Ammon's horn (tissue), 1 donor: ENCODE measurements at regions not wholly inside any gene's neighbourhood (a gene's known extent, or its start where the extent isn't known, plus 50 kb on each side); places are given as distances from the start of the nearest gene placed in this dataset.
"Not testable (repeated sequence)": the region's sequence is repeated elsewhere in the genome, so short reads cannot be mapped to it uniquely, and the experiment has no call there.

ENCODE experiments used
- DNase-seq: peaks from one replicate; pipeline ENCODE4 v3.0.0-alpha.2; 2016; ENCODE audit warnings: low spot score

DNA sequence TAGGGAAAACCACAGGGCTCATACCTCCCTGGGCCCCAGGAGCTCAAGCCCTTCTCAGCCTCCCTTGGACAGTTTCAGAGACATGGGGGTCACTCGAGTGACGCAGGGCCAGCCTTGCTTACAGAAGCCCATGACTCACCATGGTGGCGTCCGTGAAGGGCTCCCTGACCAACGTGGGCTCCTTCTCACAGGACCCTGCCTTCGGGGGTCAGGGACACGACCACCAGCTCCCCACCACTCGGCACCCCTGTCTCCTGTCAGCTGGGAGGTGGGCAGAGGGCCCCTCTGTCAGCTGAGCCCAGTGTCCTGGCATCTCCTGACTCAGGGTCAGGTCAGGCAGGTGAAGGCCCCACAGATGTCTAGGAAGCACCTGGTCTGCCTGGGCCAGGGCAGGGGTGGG is 126.3 kb upstream of the ANO1 start:
- no peak for DNase-seq

DNA sequence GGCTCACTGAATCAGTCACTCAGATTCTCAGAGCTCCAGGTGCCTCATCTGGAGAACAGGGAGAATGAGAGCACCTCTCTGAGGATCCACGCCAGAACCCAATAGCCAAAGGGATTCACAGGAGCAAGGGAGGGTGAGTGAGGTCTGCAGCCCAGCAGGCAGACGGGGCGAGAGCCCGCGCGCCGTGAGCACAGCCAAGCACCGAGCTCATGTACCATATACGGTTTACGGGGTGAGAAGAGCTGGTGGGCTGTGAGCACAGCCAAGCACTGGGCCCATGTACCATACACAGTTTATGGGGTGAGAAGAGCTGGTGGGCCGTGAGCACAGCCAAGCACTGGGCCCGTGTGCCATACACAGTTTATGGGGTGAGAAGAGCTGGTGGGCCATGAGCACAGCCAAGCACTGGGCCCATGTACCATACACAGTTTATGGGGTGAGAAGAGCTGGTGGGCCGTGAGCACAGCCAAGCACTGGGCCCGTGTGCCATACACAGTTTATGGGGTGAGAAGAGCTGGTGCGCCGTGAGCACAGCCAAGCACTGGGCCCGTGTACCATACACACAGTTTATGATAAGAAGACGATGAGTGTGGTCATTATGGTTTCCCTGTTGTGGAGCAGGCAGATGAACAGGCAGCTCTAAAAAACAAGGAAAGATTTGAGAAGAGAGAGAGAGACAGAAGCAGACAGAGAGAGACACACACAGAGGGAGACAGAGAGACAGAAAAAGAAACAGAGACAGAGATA is 125.7 kb upstream of the ANO1 start:
- not testable (repeated sequence) for DNase-seq

DNA sequence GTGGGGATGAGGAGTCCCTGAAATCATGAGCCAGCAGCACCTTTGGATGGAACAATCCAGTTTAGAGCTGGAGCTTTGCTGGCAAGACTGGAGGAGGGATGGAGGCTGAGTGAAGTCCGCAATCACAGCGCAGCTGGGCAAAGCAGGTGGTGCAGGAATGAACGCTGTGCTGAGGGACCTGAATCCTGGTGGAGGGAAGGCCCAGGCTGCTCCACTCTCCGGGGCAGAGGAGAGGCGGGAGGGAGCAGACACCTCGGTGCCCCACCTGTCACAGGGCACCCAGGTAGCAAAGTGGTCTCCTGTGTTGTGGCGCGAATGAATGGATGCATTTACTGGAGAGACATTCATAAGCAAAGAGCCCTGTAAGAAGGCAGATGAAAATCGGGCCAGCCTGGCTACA is 124.8 kb upstream of the ANO1 start:
- DNase-seq = no peak

DNA sequence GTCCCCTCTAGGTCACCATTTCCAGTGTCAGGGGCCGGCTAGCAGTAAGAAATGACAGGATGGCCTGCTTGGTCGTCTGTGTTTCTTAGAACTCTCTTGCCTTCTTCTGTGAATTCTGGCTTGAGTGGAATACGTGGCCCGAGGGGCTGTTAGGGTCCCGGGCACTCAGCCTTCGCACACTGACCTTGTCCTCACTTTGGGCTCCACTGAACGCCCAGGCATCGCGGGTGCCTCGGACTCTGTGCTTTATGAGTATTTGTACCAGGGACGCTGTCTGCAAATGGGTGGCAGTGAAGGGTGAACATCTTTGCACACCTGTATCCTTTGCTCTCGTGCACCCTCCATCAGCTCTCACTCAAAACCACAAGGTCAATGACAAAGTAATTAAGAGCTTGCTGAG is 123.4 kb upstream of the ANO1 start:
- DNase-seq = no peak

DNA sequence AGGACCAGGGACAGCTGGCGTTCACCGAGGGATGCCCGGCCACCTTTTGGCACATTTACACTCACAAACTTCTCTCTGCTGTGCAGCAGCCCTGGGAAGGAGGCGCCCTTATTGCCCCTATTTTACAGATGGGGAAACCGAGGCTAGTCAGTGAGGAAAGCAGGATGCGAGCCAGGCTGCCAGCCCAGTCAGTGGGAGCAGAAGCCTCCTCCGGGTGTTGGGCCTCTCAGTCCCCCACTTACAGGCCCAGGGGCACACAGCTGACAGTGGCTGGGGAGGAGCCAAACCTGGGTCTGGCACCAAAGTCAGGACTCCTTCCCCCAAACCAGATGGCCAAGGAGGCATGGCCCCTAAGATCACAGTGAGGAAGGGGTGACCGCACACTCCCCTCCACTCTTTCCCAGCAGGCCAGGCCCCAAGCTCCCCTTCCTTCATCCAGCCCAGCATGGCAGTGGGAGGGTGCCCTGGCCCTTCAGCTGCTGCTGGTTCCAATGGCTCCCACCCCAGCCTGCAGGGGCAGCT is 121.4 kb upstream of the ANO1 start:
- no peak for DNase-seq

DNA sequence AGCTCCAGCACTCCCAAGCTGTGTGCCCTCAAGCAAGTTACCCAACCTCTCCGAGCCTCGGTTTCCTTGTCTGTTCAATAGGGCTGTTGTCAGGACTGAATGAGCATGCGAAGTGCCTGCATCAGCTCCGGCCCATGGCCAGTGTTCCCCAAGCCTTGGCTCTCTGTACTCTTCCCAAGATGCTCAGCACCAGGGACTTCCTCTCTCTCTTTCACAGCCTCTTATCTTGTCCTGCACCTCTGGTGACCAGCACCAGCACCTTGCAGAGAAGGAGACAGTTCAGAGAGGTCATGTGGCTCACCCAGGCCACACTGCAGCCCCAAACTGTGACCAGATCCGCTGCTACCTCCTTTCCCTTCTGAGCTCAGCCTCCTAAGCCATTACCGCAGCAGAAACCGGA is 120.3 kb upstream of the ANO1 start:
- no peak for DNase-seq

DNA sequence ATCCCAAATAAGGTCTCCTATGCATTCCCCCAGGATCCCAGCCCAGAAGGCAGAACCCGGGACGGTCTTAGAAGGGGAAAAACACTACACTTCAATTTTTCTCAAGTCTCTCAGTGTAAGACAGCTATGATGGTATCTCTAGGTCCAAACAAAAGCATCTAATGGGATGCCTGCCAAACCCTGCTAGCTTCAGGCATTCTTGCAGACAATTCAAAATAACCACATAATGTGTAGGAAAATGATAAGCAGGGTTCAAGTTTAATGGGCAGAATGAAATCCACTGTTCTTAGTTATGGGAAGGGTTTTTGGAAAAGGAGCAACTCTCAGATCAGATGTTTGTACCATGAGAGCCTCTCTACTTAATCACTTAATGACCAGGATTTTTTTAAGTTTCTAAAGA is 119.8 kb upstream of the ANO1 start:
- no peak for DNase-seq

DNA sequence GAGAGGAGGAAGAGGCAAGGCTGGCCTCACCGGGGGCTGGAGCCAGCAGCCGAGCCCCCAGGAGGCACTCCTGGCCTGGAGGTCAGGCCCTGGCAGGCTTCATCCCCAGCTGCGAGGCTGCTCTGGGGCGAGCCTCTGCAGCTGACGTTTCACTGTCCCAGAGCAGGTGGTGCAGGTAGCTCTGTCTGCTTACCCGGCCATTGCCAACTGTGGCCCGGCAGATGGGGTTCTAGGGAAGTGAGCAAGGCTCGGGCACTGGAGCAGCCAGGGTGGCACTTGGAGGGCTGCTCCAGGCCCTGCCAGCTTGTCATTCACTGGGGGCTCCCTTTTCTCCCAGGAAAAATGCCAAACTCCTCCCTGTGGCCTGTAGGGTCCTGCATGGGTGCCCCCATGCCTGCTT is 118.7 kb upstream of the ANO1 start:
- no peak for DNase-seq

DNA sequence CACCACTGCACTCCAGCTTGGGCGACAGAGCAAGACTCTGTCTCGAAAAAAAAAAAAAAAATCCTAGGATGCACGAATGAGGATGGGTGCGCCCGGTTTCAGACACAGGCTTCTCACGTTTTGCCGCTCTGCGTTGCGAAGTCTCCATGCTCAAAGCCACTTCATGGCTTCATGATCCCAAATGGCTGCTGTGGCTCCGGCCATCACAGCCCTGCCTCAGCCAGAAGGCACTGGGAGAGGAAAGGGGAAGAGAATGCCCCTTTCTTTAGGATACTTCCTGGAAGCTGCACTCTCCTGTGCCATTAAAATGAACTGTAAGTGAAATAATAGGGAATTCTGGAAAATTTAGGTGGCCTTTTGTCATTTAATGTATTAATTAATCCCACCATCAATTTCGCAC is 116.4 kb upstream of the ANO1 start:
- no peak for DNase-seq

DNA sequence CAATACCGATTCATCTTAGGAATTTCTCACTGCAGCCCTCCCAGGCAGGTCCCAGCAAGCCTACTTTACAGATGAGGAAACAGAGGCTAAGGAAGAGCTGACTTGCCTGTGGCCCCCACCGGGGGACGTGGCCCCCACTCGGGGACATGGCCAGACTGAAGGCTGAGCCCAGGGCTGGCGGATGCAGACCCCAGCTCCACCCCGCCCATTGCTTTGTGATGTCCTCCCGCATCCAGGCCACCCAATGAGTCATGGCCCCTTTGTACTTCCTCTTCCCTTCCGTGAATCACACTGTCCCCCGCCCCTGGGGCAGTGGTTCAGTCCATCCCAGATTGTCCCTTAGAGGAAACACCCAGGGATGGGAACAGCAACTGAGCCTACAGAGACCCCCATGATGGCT is 116.0 kb upstream of the ANO1 start:
- DNase-seq = no peak

DNA sequence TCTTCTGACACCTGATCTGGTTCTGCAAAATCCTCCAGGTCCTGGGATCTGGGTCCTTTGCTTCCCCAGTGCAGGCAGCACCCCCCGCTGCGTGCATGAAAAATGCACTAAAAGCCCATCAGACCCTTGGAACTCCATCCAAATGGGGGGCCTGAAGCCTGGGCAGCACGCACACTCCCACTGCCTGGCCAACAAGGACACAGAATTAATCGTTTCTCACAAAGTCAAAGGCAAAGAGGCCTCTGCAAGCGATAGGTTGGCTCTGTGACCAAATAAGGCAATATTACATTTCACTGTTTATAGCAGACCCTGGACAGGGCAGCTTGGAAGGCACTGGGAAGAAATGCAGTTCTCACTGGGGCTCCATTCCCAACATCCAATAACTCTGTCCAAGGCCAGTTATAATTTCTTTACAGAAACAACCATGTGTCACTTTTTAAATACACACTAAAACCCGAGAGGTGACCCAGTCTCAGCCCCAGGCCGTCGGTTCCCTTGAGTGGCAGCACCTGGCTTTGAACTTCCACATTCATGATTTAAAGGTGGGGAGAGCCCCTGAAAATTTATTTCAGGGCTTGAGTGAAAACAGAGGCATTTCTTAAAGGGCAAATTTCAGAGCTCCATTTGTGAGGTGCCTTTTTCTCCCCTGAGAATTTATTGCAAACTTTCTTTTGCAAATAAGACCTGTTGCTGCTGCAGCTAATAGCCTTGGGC is 114.4 kb upstream of the ANO1 start:
- no peak for DNase-seq

DNA sequence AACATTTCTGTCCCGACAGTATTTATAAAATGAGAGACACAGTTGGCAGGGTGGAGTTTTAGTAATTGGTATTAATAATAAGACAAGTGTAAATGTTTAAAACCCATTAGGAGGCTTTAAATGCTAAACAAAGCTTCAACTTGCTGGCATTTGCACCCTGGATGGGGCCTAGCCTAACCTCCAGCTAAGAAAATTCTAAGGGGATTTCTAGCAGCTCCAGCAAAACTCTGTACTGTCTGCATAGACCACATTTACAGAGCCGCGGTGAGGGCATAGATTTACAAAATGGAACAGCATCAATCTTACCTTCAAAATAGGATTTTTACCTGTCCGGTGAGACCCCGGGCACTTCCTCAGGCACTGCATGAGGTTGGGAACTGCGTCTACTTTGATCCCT is 113.9 kb upstream of the ANO1 start:
- no peak for DNase-seq

DNA sequence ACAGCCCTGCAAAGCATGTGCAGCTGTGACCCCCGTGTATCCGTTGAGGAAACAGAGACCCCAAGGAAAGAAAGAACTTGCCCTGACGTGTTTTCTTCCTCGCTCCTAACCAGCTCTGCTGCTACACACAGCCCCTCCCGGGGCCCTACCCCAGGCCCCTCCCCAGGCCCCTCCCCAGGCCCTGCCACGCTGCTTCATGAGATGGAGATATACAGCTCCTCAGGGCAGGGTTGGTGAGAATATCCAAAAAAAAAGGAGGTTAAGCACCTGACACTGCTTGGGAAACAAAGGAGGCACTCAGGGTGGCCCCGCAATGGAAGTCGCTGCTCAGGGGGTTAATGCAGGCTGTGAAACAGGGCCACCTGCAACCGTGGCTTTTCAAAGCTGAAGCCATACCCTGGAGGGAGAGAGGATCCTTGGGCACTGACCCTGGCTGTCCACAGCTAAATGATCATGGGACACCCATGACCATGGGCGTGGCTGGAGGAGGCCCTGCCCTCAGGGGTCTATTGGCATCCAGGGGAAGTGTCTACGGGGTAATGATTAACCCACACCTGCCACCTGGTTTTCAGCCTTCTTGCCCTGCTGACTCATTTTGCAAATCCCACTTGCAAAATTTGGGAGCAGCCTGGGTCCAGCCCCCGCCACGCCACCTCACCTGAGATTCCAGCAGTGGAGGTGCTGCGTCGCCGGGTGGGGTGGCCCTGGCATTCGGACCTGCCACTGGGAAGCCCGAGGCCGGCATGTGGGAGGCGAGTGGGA is 112.1 kb upstream of the ANO1 start:
- DNase-seq = no peak

DNA sequence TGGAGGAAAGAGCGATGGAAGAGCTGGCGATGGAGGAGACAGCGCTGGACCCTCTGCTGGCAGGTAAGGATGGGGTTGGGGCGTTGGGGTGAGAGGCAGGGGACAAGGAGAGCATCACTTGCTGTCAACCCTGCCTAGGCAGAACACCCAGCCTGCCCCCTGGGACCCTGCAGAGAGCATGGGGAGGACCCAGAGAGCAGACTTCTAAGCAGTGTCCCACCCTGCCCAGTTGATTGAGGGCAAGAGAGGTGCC is 111.6 kb upstream of the ANO1 start:
- no peak for DNase-seq

DNA sequence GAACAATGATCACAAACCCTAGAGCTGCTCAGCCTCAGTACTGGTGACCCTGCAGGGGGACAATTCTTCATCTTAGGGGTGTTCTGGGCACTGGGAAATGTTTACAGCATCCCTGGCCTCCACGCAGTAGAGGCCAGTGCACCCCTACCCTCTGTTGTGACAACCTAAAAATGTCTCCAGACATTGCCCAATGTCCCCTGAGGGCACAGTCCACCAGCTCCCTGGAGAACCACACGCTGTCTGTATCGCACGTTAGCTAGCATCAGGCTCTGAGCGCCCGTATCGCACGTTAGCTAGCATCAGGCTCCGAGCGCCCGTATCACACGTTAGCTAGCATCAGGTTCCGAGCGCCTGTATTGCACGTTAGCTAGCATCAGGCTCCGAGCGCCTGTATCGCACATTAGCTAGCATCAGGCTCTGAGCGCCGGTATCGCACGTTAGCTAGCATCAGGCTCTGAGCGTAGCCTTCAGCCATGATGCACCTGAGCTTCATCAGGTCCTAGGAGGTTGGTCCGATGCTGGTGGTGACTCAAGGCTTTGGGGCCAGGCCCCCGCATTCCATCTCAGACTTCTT is 111.1 kb upstream of the ANO1 start:
- DNase-seq = no peak

DNA sequence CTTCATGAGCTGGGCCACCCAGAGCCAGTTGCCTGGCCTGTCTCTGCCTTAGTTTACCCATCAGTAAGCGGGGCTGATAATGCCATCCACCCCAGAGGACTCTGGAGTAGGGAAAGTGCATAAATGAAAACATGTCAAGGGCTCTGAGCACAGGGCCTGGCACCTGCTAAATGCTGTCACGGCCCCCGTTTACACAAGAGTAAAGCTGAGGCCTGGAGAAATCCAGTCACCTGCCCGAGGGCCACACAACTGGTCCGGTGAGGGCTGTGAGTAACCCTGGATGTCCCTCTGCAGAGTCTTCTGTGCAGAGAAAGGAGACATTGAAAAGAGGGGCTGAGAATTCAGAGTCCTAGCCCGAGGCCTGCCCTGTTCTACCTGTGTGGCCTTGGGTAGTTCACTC is 110.6 kb upstream of the ANO1 start:
- no peak for DNase-seq

DNA sequence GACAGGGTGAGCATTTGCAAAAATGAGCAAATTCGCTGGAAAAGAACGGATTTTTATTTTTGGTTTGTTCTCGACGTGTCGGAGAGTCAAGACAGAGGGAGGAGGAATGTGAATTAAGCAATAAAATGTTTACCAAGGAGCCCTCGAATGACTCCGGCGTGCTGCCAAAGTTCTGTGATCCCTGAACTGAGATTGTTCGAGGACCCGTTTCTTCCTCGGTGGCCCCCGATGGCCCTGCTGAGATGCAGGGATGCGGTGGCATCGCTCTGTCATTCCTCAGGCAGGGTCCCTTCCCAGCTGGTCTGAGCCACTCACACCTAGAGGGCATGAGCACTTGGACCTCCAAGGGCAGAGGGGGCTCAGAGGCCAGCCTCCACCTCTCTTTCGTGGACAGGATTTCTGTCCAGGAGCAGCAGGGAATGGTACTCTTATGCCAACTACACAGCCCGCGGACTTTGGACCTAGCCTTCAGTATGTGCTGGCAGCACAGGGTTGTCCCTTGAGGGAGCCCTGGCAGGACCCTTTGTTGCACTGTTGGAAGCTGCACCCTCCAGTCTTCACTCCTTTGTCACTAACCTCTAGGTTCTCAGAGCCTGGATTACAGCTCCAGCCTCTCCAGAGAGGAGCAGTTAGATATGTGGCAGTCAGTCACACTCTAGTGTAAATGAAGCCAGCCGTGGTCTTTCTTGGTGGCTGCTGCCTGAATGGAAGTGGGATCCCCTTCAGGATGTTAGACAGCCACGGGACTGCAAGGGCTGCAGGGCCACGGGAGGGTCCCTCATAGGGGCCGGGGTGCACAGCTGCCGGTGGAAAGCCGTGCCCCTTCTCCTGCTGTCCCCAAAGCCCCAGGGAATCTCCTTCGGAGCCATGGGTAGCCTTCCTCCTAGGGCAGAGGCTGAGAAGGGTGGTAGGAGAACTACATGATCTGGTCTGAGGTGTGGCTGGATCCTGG is 109.4 kb upstream of the ANO1 start:
- no peak for DNase-seq

DNA sequence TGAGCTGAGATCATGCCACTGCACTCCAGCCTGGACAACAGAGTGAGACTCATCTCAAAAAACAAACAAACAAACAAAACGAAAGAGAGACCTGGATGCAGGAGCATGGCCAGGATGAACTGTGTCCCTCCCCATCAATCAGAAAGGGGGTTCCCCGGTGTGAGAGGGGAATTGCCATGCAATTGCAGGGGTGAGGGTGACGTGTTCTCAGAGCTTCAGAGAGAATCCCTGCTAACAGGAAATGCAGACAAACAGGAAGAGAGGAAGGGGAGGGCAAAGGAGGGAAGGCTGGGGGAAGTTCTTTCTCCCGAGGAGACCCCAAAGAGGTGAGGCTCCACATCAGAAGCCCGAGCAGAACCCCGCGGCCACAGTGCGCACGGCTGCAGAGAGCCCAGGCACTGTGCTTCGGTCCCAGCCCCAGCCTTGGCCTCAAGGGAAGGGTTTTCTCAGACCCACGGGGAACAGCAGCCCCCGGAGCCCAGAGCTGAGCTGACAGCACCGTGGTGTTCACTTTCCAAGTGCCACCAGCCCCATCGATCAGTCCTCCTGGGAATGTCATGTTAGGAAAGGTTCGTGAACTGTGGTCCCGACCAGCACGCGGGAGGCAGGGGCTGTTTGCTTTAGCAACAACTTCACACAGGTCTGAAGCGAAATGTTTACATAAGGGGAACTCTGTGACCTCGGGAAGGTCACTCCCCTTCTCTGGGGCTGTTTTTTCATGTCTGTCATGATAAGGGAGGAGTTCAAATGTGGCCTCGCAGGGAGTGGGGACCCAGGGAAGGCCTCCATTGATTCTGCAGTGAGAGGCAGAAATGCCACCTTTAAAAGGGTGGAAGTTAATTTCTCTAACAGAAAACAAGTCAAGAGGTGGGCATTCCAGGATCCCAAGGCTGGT is 108.0 kb upstream of the ANO1 start:
- no peak for DNase-seq

DNA sequence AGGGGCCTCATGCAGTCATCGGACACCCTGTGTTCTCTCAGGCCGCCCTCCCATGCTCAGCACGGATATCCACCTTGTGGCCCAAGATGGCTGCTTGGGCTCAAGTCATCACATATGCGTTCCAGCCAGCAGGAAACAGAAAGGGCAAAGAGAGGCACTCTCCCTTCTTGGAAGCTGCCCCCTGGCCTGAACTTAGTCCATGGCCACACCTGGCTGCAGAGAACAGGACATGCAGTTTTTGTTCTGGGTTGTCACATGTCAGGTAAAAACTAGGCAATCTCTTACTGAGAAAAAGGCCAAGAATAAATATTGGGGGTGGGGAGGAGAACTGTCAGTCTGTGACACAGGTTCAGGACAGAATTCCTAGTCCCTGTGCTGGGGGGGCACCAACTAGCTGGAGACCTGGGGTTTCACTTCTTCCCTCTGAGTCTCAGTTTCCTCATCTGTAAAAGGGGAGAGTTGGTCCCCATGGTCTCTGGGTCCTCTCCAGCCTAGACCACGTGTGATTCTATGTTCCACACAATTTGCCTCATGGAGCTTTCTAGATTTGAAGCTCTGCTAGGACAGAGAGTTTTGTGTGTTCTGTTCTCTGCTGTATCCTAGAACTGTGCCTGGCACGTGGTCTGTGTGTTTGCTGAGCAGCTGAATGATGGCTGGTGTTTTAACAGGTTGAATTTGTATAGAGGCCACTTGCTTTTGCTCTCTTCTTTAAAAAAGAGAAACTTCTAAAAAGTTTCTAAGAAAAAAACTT is 107.2 kb upstream of the ANO1 start:
- DNase-seq = no peak

DNA sequence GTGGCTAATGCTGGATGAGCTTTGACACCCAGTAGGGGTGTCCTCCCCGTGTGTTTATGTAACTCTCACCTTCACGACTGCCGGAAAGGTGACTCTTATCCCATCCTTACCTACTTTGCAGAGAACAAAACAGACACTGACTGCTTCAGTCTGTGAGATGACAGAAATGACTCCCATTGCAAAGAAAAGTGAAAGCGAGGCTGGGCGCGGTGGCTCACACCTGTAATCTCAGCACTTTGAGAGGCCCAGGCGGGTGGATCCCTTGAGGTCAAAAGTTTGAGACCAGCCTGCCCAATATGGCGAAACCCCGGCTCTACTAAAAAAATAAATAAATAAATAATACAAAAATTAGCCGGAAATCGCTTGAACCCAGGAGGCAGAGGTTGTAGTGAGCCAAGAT is 106.4 kb upstream of the ANO1 start:
- no peak for DNase-seq
